ENCODE measurements at regions not wholly inside any gene's neighbourhood (a gene's known extent, or its start where the extent isn't known, plus 50 kb on each side); places are given as distances from the start of the nearest gene placed in this dataset.

- Histone ChIP-seq H3K36me3 (no peaks in the 10 kb centered on the region), H3K4me1 (no peaks in the 10 kb centered on the region), H3K27me3 (no peaks in the 10 kb centered on the region), H3K9me3 (no peaks in the 10 kb centered on the region), H3K4me3 (no peak overlapping the region), H3K27ac (no peak overlapping the region)
- WGBS, 2 donors, result 86 to 88% methylated on average over 3 of the region's 3 CpGs
- no peak for DNase-seq
- intact Hi-C loops (cut with DNase I), result loop anchor here in 3 of 10 donors (10.0 kb wide), 1 partner anchor 306 kb away; no protein-coding TSS in a partner anchor
- ATAC-seq, result no peak
- TF ChIP-seq, protein P1, sequence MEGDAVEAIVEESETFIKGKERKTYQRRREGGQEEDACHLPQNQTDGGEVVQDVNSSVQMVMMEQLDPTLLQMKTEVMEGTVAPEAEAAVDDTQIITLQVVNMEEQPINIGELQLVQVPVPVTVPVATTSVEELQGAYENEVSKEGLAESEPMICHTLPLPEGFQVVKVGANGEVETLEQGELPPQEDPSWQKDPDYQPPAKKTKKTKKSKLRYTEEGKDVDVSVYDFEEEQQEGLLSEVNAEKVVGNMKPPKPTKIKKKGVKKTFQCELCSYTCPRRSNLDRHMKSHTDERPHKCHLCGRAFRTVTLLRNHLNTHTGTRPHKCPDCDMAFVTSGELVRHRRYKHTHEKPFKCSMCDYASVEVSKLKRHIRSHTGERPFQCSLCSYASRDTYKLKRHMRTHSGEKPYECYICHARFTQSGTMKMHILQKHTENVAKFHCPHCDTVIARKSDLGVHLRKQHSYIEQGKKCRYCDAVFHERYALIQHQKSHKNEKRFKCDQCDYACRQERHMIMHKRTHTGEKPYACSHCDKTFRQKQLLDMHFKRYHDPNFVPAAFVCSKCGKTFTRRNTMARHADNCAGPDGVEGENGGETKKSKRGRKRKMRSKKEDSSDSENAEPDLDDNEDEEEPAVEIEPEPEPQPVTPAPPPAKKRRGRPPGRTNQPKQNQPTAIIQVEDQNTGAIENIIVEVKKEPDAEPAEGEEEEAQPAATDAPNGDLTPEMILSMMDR (IDR thresholded peaks at IDR 0.05), result no peak
Observed at GRCh38 chr4:53800741-53801140, 209.5 kb upstream of the LNX1 start.

GRCh38 chr4:53793096-53793495 is 201.8 kb upstream of the LNX1 start:
- Histone ChIP-seq H3K27ac (no peak overlapping the region), H3K4me3 (no peak overlapping the region), H3K27me3 (peaks cover 0 to 12% (median 4%) of the 10 kb centered on the region in 7 donors), H3K9me3 (no peaks in the 10 kb centered on the region), H3K36me3 (no peaks in the 10 kb centered on the region), H3K4me1 (no peaks in the 10 kb centered on the region)
- TF ChIP-seq, protein P1 (IDR thresholded peaks at IDR 0.05), result no peak
- 88 to 89% methylated on average over 4 of the region's 4 CpGs for WGBS, 2 donors
- DNase-seq (no peak), ATAC-seq (no peak)
- intact Hi-C loops (cut with DNase I), result no loop called here

DNA sequence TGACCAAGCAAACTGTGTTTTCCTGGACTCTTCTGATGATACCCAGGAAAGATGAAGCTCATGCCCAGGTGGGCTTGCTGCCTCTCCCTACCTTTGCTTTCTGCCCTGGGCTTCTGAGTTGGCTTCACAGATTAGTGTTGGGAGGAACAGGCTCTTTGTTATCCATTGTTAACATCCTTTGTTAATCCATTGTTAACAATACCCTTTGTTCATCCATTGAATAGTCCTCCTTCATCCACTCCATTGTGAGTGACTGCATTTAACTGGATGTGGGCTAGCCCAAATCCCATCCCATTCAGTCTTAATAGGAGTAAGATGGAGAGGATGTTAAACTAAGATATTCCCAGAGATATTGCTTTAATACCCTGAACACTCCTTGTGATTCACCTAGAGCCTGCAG is 199.0 kb upstream of the LNX1 start:
- Histone ChIP-seq H3K27me3 (peaks cover 0 to 12% (median 4%) of the 10 kb centered on the region in 7 donors), H3K4me3 (no peak overlapping the region), H3K36me3 (no peaks in the 10 kb centered on the region), H3K4me1 (peaks cover 0 to 8% (median 0%) of the 10 kb centered on the region in 9 donors), H3K27ac (no peak overlapping the region), H3K9me3 (no peaks in the 10 kb centered on the region)
- TF ChIP-seq, protein P1 (IDR thresholded peaks at IDR 0.05), result no peak
- no peak for DNase-seq
- intact Hi-C loops (cut with DNase I), result no loop called here
- ATAC-seq, result no peak

- H3K4me3 ChIP-seq, result no peak overlapping the region
- H3K36me3 ChIP-seq, result no peaks in the 10 kb centered on the region
- H3K27me3 ChIP-seq, result peaks cover 0 to 12% (median 4%) of the 10 kb centered on the region in 7 donors
- intact Hi-C loops (cut with DNase I), result no loop called here
- ATAC-seq (no peak), DNase-seq (no peak)
- H3K4me1 ChIP-seq, result peaks cover 0 to 8% (median 0%) of the 10 kb centered on the region in 9 donors
- TF ChIP-seq, protein P1 (IDR thresholded peaks at IDR 0.05), result no peak
- H3K9me3 ChIP-seq, result no peaks in the 10 kb centered on the region
- no peak overlapping the region for H3K27ac ChIP-seq
- 91 to 95% methylated on average over 3 of the region's 3 CpGs for WGBS, 2 donors
Observed at GRCh38 chr4:53788621-53789020, 197.3 kb upstream of the LNX1 start.
